NCI-H1417 (cell line): ENCODE measurements at regions not wholly inside any gene's neighbourhood (a gene's known extent, or its start where the extent isn't known, plus 50 kb on each side); places are given as distances from the start of the nearest gene placed in this dataset.
"Not testable (repeated sequence)": the region's sequence is repeated elsewhere in the genome, so short reads cannot be mapped to it uniquely, and the experiment has no call there.

Source experiments
- DNase-seq, 3 experiments: peaks; one replicate each; lab custom pipeline; 2025; lab: John Stamatoyannopoulos, UW

DNA sequence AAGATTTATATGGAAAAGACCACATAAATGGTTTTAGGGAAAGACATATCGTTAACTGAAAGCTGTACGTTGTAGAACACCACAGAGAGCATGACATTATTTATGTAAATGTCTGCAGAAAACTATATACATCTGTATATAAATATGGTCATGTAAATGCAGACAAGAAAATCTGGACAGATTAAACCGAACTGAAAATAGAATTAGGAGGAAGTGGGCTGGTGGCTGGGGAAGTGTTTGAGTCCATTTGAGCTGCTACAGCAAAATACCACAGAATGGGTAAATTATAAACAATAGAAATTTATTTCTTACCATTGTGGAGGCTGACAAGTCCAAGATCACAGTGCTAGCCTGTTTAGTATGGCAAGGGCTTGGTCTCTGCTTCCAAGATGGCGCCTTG, 56.3 kb upstream of the USP6NL start:
- DNase-seq, result no peak

DNA sequence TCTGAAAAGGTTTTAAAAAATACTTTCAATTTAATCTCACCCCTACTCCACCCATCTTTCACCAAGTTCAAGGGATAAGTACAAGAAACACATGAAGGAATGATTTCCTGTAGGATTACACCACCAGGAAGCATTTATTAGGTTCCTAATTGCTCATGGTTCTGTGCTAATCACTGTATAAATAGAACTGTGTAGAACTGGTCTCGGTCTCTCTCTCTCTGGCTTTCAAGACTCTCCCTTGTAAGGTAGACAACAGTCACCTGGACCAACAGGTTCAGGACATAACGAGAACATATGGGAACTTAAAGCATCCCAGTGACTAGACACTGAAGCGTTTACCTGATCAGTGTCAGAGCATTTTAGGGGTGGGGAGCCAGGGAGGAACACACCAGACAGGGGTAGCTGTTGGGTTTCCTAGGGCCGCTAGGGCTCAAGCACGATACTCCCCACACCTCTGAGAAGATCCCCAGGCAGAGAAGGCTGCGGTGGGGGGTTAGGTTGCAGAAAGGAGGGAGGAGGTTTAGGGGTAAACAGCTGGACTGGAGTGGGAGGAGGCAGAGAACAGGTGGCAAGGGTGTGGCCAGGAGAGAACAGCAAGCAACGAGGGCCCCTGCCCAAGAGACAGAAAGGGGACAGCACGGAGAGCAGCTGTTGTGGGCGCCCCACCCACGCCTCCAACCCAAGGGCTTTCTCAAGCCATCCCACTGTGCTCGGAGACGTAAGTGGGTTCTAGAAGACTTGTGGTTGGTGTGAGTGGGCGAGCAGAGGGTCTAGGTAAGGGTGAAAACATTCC, 52.5 kb upstream of the USP6NL start:
- no peak for DNase-seq

DNA sequence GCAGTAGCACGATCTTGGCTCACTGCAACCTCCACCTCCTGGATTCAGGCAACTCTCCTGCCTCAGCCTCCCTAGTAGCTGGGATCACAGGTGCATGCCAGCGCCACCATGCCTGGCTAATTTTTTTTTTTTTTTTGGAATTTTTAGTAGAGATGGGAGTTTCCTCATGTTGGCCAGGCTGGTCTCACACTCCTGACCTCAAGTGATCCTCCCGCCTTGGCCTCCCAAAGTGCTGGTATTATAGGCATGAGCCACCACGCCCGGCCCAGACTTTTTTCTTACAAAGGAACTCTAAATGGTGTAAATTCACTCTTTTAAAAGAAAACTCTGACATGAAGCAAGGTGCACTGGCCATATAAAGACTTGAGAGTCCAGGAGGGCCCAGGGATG, 51.7 kb upstream of the USP6NL start:
- not testable (repeated sequence) for DNase-seq

DNA sequence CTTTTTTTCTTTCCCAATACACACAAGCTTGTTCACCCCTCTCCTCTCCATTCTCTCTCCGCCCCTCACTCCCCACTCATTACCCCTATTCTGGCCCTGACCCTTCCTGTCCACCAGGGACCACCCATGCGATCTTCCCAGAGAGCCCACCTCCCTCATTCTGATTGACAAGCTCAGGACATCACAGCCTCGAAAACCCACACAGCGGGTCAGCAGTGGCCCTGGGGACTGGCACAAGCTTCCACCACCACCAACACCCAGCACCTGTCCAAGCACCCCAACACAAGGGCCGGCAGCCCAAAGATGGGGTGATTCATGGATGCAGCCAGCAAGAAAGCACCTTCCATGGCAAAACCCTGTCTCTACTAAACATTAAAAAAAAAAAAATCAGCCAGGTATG, 50.0 kb upstream of the USP6NL start:
- DNase-seq, result no peak
